Trophoblast cell (in vitro differentiated cells and primary cell): ENCODE measurements at regions not wholly inside any gene's neighbourhood (a gene's known extent, or its start where the extent isn't known, plus 50 kb on each side); places are given as distances from the start of the nearest gene placed in this dataset.

Source experiments
- DNase-seq, 2 donors: peaks; one replicate each; pipeline ENCODE4 v3.0.0-alpha.2; 2016
- H2AFZ ChIP-seq: 2 replicates; pipeline ENCODE4 v1.6.1; 2013; ENCODE audit warnings: low read length, moderate library complexity, mild to moderate bottlenecking; ENCODE audit not compliant: insufficient read depth, poor library complexity
- H2AK5ac ChIP-seq: 2 replicates; pipeline ENCODE4 v1.6.1; 2013; ENCODE audit warnings: mild to moderate bottlenecking, low read length
- H2BK120ac ChIP-seq: 2 replicates; pipeline ENCODE4 v1.6.1; 2013; ENCODE audit warnings: low read length, mild to moderate bottlenecking, moderate library complexity; ENCODE audit not compliant: insufficient read depth, poor library complexity
- H2BK12ac ChIP-seq: 2 replicates; pipeline ENCODE4 v1.6.1; 2013; ENCODE audit warnings: mild to moderate bottlenecking, low read length, moderate library complexity
- H2BK5ac ChIP-seq: 2 replicates; pipeline ENCODE4 v1.6.1; 2013; ENCODE audit warnings: low read length, low read depth, moderate library complexity, mild to moderate bottlenecking; ENCODE audit not compliant: poor library complexity
- H3K14ac ChIP-seq: 2 replicates; pipeline ENCODE4 v1.6.1; 2013; ENCODE audit warnings: mild to moderate bottlenecking, low read length
- H3K18ac ChIP-seq: 2 replicates; pipeline ENCODE4 v1.6.1; 2013; ENCODE audit warnings: mild to moderate bottlenecking, low read length
- H3K23ac ChIP-seq: 2 replicates; pipeline ENCODE4 v1.6.1; 2013; ENCODE audit warnings: low read length
- H3K27ac ChIP-seq: 2 replicates; pipeline ENCODE4 v1.5.1; 2013; ENCODE audit warnings: low read depth, mild to moderate bottlenecking, inconsistent platforms, low read length, moderate library complexity
- H3K27me3 ChIP-seq: 2 replicates; pipeline ENCODE4 v1.6.1; 2013; ENCODE audit warnings: inconsistent platforms, mild to moderate bottlenecking, low read length, moderate library complexity; ENCODE audit not compliant: insufficient read depth
- H3K36me3 ChIP-seq, 2 experiments: 1 replicate in 1 of 2; 2 replicates in 1 of 2; pipeline ENCODE4 v1.6.1; 2013; ENCODE audit warnings: low read length in 2 of 2, mild to moderate bottlenecking in 2 of 2, moderate library complexity in 1 of 2; ENCODE audit not compliant: insufficient read depth in 2 of 2, control insufficient read depth in 1 of 2
- H3K4ac ChIP-seq: 2 replicates; pipeline ENCODE4 v1.6.1; 2013; ENCODE audit warnings: low read depth, mild to moderate bottlenecking, low read length, moderate library complexity
- H3K4me1 ChIP-seq, 2 experiments: 1 replicate in 1 of 2; 2 replicates in 1 of 2; pipeline ENCODE4 v1.6.1; 2013; ENCODE audit warnings: low read length in 2 of 2, mild to moderate bottlenecking in 2 of 2, moderate library complexity in 1 of 2; ENCODE audit not compliant: insufficient read depth in 2 of 2, control insufficient read depth in 1 of 2
- H3K4me2 ChIP-seq: 2 replicates; pipeline ENCODE4 v1.6.1; 2013; ENCODE audit warnings: inconsistent platforms, mild to moderate bottlenecking, low read length, moderate library complexity
- H3K4me3 ChIP-seq: 2 replicates; pipeline ENCODE4 v1.5.1; 2013; ENCODE audit warnings: mild to moderate bottlenecking, low read depth, low read length, inconsistent platforms
- H3K79me1 ChIP-seq: one replicate; pipeline ENCODE4 v1.6.1; 2013; ENCODE audit warnings: low read length
- H3K79me2 ChIP-seq: 2 replicates; pipeline ENCODE4 v1.6.1; 2013; ENCODE audit warnings: low read length, mild to moderate bottlenecking; ENCODE audit not compliant: control insufficient read depth, insufficient read depth, poor library complexity
- H3K9ac ChIP-seq: 2 replicates; pipeline ENCODE4 v1.6.1; 2013; ENCODE audit warnings: mild to moderate bottlenecking, low read length
- H3K9me3 ChIP-seq: 2 replicates; pipeline ENCODE4 v1.6.1; 2013; ENCODE audit warnings: low read depth, mild to moderate bottlenecking, control low read depth, inconsistent platforms, low read length; ENCODE audit not compliant: insufficient read depth
- H4K12ac ChIP-seq: 2 replicates; pipeline ENCODE4 v1.6.1; 2013; ENCODE audit warnings: low read depth, mild to moderate bottlenecking, low read length, moderate library complexity
- H4K8ac ChIP-seq: 2 replicates; pipeline ENCODE4 v1.6.1; 2013; ENCODE audit warnings: low read depth, mild to moderate bottlenecking, low read length, moderate library complexity
- H4K91ac ChIP-seq: one replicate; pipeline ENCODE4 v1.6.1; 2013; ENCODE audit warnings: low read depth, mild to moderate bottlenecking, low read length, moderate library complexity
- WGBS: extraction: QIAGEN DNeasy Blood & Tissue Kit; methylation state at CpG from one replicate; pipeline ENCODE4 v1.1.7; 2013; ENCODE audit warnings: missing lambda C conversion rate; ENCODE audit not compliant: insufficient read length, insufficient coverage; ENCODE audit errors: extremely low coverage; 5-methylcytosine and 5-hydroxymethylcytosine counted together

GRCh38 chr15:79373113-79373512 lies 59.0 kb upstream of the MINAR1 start:
- Histone ChIP-seq H3K79me1 (no peaks in the 10 kb centered on the region), H3K4me1 (peaks cover 0 to 9% of the 10 kb centered on the region in 2 experiments), H2BK12ac (no peak overlapping the region), H3K9ac (no peak overlapping the region), H3K4me3 (no peak overlapping the region), H2BK120ac (no peak overlapping the region), H3K27ac (no peak overlapping the region), H2AK5ac (no peak overlapping the region), H4K12ac (no peak overlapping the region), H3K23ac (no peak overlapping the region), H3K36me3 (peaks cover 0 to 2% of the 10 kb centered on the region in 2 experiments), H3K4me2 (no peak overlapping the region), H4K8ac (no peak overlapping the region), H3K4ac (no peak overlapping the region), H3K18ac (no peak overlapping the region), H3K79me2 (no peaks in the 10 kb centered on the region), H3K9me3 (no peaks in the 10 kb centered on the region), H3K14ac (no peak overlapping the region), H2AFZ (no peak overlapping the region), H2BK5ac (no peak overlapping the region), H3K27me3 (no peaks in the 10 kb centered on the region), H4K91ac (no peak overlapping the region)
- WGBS: no CpG with 5 or more reads among the region's 1 CpG
- DNase-seq: no peak

GRCh38 chr15:79373728-79374127 lies 58.4 kb upstream of the MINAR1 start:
- no peak overlapping the region for H3K23ac ChIP-seq
- no peaks in the 10 kb centered on the region for H3K79me1 ChIP-seq
- H3K4me2 ChIP-seq: no peak overlapping the region
- no CpG with 5 or more reads among the region's 2 CpGs for WGBS
- no peak overlapping the region for H2BK12ac ChIP-seq
- no peaks in the 10 kb centered on the region for H3K9me3 ChIP-seq
- DNase-seq: no peak
- no peaks in the 10 kb centered on the region for H3K27me3 ChIP-seq
- H4K12ac ChIP-seq: no peak overlapping the region
- no peak overlapping the region for H3K27ac ChIP-seq
- H3K79me2 ChIP-seq: no peaks in the 10 kb centered on the region
- no peak overlapping the region for H3K14ac ChIP-seq
- H2AK5ac ChIP-seq: no peak overlapping the region
- H3K9ac ChIP-seq: no peak overlapping the region
- no peak overlapping the region for H2BK120ac ChIP-seq
- no peak overlapping the region for H3K18ac ChIP-seq
- H3K36me3 ChIP-seq: peaks cover 0 to 2% of the 10 kb centered on the region in 2 experiments
- no peak overlapping the region for H3K4ac ChIP-seq
- H4K91ac ChIP-seq: no peak overlapping the region
- no peak overlapping the region for H4K8ac ChIP-seq
- H3K4me3 ChIP-seq: no peak overlapping the region
- H2AFZ ChIP-seq: no peak overlapping the region
- H2BK5ac ChIP-seq: no peak overlapping the region
- H3K4me1 ChIP-seq: peaks cover 0 to 9% of the 10 kb centered on the region in 2 experiments

- H2AK5ac ChIP-seq: no peak overlapping the region
These were observed 55.8 kb upstream of the MINAR1 start for GRCh38 chr15:79376383-79376782.

GRCh38 chr15:79378394-79379109 lies 53.6 kb upstream of the MINAR1 start:
- DNase-seq: no peak
- no peak overlapping the region for H2BK120ac ChIP-seq
- H3K79me2 ChIP-seq: no peaks in the 10 kb centered on the region
- no peak overlapping the region for H2AFZ ChIP-seq
- peaks cover 2% of the 10 kb centered on the region for H3K9me3 ChIP-seq
- no peak overlapping the region for H3K4me2 ChIP-seq
- H2BK12ac ChIP-seq: no peak overlapping the region
- H3K4me1 ChIP-seq: no peaks in the 10 kb centered on the region
- no peak overlapping the region for H3K27ac ChIP-seq
- no peak overlapping the region for H3K4me3 ChIP-seq
- H4K8ac ChIP-seq: no peak overlapping the region
- no peak overlapping the region for H3K18ac ChIP-seq
- H4K91ac ChIP-seq: no peak overlapping the region
- no CpG with 5 or more reads among the region's 3 CpGs for whole genome bisulfite sequencing
- H3K4ac ChIP-seq: no peak overlapping the region
- H3K14ac ChIP-seq: no peak overlapping the region
- no peak overlapping the region for H2AK5ac ChIP-seq
- no peak overlapping the region for H2BK5ac ChIP-seq
- H4K12ac ChIP-seq: no peak overlapping the region
- no peak overlapping the region for H3K23ac ChIP-seq
- no peaks in the 10 kb centered on the region for H3K36me3 ChIP-seq
- H3K79me1 ChIP-seq: no peaks in the 10 kb centered on the region
- H3K27me3 ChIP-seq: no peaks in the 10 kb centered on the region
- no peak overlapping the region for H3K9ac ChIP-seq

More at GRCh38 chr15:79376383-79376782, 55.8 kb upstream of the MINAR1 start:
- Histone ChIP-seq H3K27me3 (no peaks in the 10 kb centered on the region), H3K4me1 (peaks cover 0 to 1% of the 10 kb centered on the region in 2 experiments), H4K12ac (no peak overlapping the region), H3K79me1 (no peaks in the 10 kb centered on the region), H2AFZ (no peak overlapping the region), H3K27ac (no peak overlapping the region), H4K91ac (no peak overlapping the region), H3K4ac (no peak overlapping the region), H4K8ac (no peak overlapping the region), H3K14ac (no peak overlapping the region), H3K9ac (no peak overlapping the region), H2BK5ac (no peak overlapping the region), H3K36me3 (no peaks in the 10 kb centered on the region), H2BK120ac (no peak overlapping the region), H2BK12ac (no peak overlapping the region), H3K9me3 (no peaks in the 10 kb centered on the region), H3K79me2 (no peaks in the 10 kb centered on the region), H3K4me2 (no peak overlapping the region), H3K4me3 (no peak overlapping the region), H3K23ac (no peak overlapping the region), H3K18ac (no peak overlapping the region)
- no CpG with 5 or more reads among the region's 3 CpGs for WGBS
- no peak for DNase-seq
